Lower lobe of right lung (tissue), 2 donors: ENCODE measurements at regions not wholly inside any gene's neighbourhood (a gene's known extent, or its start where the extent isn't known, plus 50 kb on each side); places are given as distances from the start of the nearest gene placed in this dataset.

ENCODE experiments used
- ATAC-seq, 2 donors: fragments of 200-7000 bp; cut with Tn5 transposase; one replicate each; pipeline ENCODE4 v1.9.1; 2020 to 2022; ENCODE audit warnings: mild to moderate bottlenecking in 2 of 2, moderate library complexity in 2 of 2
- DNase-seq: peaks from one replicate; pipeline ENCODE4 v3.0.0-alpha.2; 2020
- H3K27ac ChIP-seq: fragments of 200-600 bp; one replicate; pipeline ENCODE4 v1.8.0; 2022
- H3K27me3 ChIP-seq: fragments of 200-600 bp; one replicate; pipeline ENCODE4 v1.8.0; 2022; ENCODE audit warnings: low read depth
- H3K36me3 ChIP-seq: fragments of 200-600 bp; one replicate; pipeline ENCODE4 v1.8.0; 2022; ENCODE audit warnings: mild to moderate bottlenecking
- H3K4me1 ChIP-seq: fragments of 200-600 bp; one replicate; pipeline ENCODE4 v1.8.0; 2022
- H3K4me3 ChIP-seq: fragments of 200-600 bp; one replicate; pipeline ENCODE4 v1.8.0; 2022; ENCODE audit warnings: mild to moderate bottlenecking
- H3K9me3 ChIP-seq: fragments of 200-600 bp; one replicate; pipeline ENCODE4 v1.8.0; 2022
- intact Hi-C: fragments of 100-400 bp; cut with DNase I; formaldehyde crosslinking; loops from one replicate; pipeline ENCODE4 v1.11.0; 2022
- TF ChIP-seq, protein P1 (sequence below): fragments of 200-600 bp; IDR thresholded peaks from one replicate; pipeline ENCODE4 v1.8.0; 2022; ENCODE audit warnings: antibody characterized with exemption, mild to moderate bottlenecking
- donor health status: DM: no; HTN: yes; CAD: no; lungs with severe emphysema.

DNA sequence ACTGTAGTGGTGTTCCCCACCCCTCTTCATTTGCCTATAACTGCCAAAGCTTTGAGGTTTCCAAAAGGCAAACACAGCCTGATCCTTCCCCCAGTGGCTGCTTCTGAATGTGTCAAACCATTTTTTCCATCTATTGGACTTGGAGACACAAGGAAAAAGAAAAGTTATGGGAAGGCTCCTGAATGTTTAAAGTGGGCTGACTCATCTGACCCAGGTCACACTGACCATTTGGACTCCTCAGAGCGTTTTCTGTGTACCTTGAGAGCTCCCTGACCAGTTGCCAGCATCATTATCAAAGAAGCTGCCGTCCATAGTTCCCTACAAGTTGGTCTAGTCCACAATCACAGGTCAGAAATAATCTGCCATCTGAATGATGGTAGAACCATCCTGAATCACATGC, 123.4 kb upstream of the COL3A1 start:
- intact Hi-C loops, result no loop called here
- H3K27me3 ChIP-seq, result no peaks in the 10 kb centered on the region
- DNase-seq (no peak), ATAC-seq (no peak)
- no peaks in the 10 kb centered on the region for H3K4me1 ChIP-seq
- no peaks in the 10 kb centered on the region for H3K36me3 ChIP-seq
- H3K9me3 ChIP-seq, result no peaks in the 10 kb centered on the region
- H3K27ac ChIP-seq, result no peak overlapping the region
- H3K4me3 ChIP-seq, result no peak overlapping the region
- TF ChIP-seq, protein P1, sequence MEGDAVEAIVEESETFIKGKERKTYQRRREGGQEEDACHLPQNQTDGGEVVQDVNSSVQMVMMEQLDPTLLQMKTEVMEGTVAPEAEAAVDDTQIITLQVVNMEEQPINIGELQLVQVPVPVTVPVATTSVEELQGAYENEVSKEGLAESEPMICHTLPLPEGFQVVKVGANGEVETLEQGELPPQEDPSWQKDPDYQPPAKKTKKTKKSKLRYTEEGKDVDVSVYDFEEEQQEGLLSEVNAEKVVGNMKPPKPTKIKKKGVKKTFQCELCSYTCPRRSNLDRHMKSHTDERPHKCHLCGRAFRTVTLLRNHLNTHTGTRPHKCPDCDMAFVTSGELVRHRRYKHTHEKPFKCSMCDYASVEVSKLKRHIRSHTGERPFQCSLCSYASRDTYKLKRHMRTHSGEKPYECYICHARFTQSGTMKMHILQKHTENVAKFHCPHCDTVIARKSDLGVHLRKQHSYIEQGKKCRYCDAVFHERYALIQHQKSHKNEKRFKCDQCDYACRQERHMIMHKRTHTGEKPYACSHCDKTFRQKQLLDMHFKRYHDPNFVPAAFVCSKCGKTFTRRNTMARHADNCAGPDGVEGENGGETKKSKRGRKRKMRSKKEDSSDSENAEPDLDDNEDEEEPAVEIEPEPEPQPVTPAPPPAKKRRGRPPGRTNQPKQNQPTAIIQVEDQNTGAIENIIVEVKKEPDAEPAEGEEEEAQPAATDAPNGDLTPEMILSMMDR, result no peak

DNA sequence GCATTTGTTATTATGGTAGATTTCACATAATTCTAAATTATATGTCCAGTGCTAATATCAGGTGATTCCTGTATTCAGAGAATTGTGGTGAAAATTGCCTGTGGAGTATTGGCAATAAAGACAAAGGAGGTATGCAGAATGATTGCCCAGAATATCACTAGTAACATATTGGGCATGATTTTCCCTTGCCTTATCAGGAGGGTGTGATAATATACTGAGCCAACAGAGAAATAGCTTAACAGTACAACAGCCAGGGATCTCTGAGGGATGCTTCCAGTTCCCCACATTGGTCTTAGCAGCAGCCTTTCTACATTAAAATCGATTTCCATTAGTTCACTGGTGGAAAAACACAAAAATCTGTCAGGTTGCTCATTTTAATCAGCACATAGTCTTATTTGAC, 122.9 kb upstream of the COL3A1 start:
- intact Hi-C loops, result no loop called here
- H3K27ac ChIP-seq, result no peak overlapping the region
- H3K36me3 ChIP-seq, result no peaks in the 10 kb centered on the region
- TF ChIP-seq, protein P1, result no peak
- H3K4me1 ChIP-seq, result no peaks in the 10 kb centered on the region
- ATAC-seq (no peak), DNase-seq (no peak)
- H3K27me3 ChIP-seq, result no peaks in the 10 kb centered on the region
- H3K4me3 ChIP-seq, result no peak overlapping the region
- H3K9me3 ChIP-seq, result no peaks in the 10 kb centered on the region

DNA sequence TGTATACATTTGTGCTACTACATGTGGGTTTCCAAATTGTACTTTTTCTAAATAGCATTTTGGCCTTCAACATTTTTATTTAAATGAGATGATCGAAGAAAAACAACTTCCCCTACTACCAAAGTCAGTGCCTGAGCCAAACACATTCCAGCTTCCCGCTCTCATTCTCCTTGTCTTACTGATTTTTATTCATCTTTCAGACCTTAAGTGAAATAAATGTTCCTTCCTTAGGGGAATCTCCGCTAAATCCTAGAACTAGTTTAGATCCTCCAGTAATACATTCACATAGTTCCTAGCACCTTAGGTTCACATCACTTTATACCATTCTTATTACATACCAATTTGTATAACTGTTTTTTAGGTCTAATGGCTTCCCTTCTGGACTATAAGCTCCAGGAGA, 122.3 kb upstream of the COL3A1 start:
- DNase-seq (no peak), ATAC-seq (no peak)
- Histone ChIP-seq H3K9me3 (no peaks in the 10 kb centered on the region), H3K27ac (no peak overlapping the region), H3K4me3 (no peak overlapping the region), H3K36me3 (no peaks in the 10 kb centered on the region), H3K4me1 (no peaks in the 10 kb centered on the region), H3K27me3 (no peaks in the 10 kb centered on the region)
- TF ChIP-seq, protein P1, result no peak
- intact Hi-C loops, result no loop called here

DNA sequence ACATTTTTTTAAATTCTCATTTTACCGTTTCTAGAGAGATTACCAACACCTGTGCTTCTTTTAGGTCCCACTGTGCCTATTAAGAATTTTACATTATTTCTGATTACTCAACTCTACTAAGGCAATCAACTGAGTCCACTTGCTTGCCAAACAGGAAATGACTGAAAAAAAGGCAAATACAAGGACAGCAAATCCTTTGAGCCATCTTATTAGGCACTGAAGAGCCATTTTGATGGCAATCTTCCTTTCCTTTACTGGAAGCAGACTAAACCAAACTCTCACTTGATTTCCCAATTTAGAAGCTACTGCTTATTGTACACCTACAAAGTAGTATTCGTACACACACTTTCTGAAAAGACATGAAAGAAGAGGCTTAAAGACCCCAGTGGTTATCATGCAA, 121.4 kb upstream of the COL3A1 start:
- intact Hi-C loops, result no loop called here
- H3K27ac ChIP-seq, result no peak overlapping the region
- H3K27me3 ChIP-seq, result no peaks in the 10 kb centered on the region
- no peaks in the 10 kb centered on the region for H3K9me3 ChIP-seq
- no peaks in the 10 kb centered on the region for H3K36me3 ChIP-seq
- DNase-seq (no peak), ATAC-seq (no peak)
- H3K4me3 ChIP-seq, result no peak overlapping the region
- TF ChIP-seq, protein P1, result no peak
- no peaks in the 10 kb centered on the region for H3K4me1 ChIP-seq

DNA sequence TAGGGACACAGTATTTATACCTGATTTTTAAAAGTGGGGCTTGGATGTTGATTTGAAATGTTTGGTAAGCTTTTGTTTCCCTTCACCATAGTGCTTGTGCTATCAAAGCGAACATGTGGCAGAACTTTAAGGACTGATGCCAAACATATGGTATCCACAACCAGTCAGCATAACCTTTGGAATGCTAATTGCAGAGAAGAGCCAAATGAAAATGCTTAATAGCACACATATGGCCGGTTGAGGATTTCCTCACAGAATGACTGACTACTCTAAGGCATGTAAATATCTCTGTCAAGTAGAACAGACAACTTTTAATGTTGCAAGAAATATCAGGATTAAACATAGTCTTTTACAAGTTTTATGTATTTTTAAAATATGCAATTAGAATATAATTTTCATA, 120.9 kb upstream of the COL3A1 start:
- no peak for DNase-seq
- Histone ChIP-seq H3K4me1 (no peaks in the 10 kb centered on the region), H3K9me3 (no peaks in the 10 kb centered on the region), H3K36me3 (no peaks in the 10 kb centered on the region), H3K27ac (no peak overlapping the region), H3K27me3 (no peaks in the 10 kb centered on the region), H3K4me3 (no peak overlapping the region)
- TF ChIP-seq, protein P1, result no peak
- ATAC-seq, result peak in 1 of 2 donors; percentile 36
- intact Hi-C loops, result no loop called here

DNA sequence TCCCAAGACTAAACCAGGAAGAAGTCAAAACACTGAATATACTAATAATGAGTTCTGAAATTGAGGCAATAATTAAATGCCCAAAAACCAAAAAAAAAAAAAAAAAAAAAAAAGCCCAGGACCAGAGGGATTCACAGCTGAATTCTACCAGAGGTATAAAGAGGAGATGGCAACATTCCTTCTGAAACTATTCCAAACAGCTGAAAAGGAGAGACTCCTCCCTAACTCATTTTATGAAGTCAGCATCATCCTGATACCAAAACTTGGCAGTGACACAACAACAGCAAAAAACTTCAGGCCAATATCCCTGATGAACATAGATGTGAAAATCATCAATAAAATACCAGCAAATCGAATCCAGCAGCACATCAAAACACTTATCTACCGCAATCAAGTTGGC, 108.5 kb upstream of the COL3A1 start:
- Histone ChIP-seq H3K36me3 (no peaks in the 10 kb centered on the region), H3K27ac (no peak overlapping the region), H3K4me3 (no peak overlapping the region), H3K4me1 (no peaks in the 10 kb centered on the region), H3K9me3 (peaks cover 4% of the 10 kb centered on the region), H3K27me3 (no peaks in the 10 kb centered on the region)
- intact Hi-C loops, result no loop called here
- ATAC-seq, result no peak
- TF ChIP-seq, protein P1, result no peak
- no peak for DNase-seq
